ENCODE measurements at regions not wholly inside any gene's neighbourhood (a gene's known extent, or its start where the extent isn't known, plus 50 kb on each side); places are given as distances from the start of the nearest gene placed in this dataset.

DNA sequence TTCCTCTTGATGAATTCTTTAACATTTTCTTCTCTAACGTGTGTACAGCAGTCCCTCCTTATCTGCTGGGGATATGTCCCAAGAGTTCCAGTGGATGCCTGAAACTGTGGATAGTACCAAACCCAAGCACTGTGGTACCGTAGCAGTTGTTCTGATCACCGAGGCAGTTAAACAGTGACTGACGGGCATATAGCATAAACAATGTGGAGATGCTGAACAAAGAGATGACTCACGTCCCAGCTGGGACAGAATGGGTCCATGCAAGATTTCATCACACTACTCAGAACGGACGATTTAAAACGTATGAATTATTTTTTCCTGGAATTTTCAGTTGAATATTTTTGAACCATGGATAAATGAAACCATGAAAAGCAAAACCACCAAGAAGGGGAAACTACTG, 54.5 kb upstream of the SPAG16 start:
- H3K36me3 Mint-ChIP-seq, result no peaks in the 10 kb centered on the region
- H3K27me3 Mint-ChIP-seq, result no peaks in the 10 kb centered on the region
- H3K4me3 Mint-ChIP-seq, result no peak overlapping the region
- H3K27ac Mint-ChIP-seq, result no peak overlapping the region
- TF ChIP-seq CTCF (conservative IDR thresholded peaks at IDR 0.05), result no peak
- H3K4me1 Mint-ChIP-seq (ENCODE audit: unreplicated experiment), result peaks cover 21% of the 10 kb centered on the region
- H3K9me3 Mint-ChIP-seq, result no peaks in the 10 kb centered on the region
- no peak for DNase-seq (ENCODE audit: extremely low spot score, unreplicated experiment)

- H3K4me3 Mint-ChIP-seq, result no peak overlapping the region
- TF ChIP-seq CTCF (conservative IDR thresholded peaks at IDR 0.05), result no peak
- no peak for DNase-seq (ENCODE audit: extremely low spot score, unreplicated experiment)
- no peak overlapping the region for H3K27ac Mint-ChIP-seq
- peaks cover 21% of the 10 kb centered on the region for H3K4me1 Mint-ChIP-seq (ENCODE audit: unreplicated experiment)
- H3K36me3 Mint-ChIP-seq, result no peaks in the 10 kb centered on the region
- H3K9me3 Mint-ChIP-seq, result no peaks in the 10 kb centered on the region
- no peaks in the 10 kb centered on the region for H3K27me3 Mint-ChIP-seq
These were observed 52.3 kb upstream of the SPAG16 start for GRCh38 chr2:213231966-213232365.

DNA sequence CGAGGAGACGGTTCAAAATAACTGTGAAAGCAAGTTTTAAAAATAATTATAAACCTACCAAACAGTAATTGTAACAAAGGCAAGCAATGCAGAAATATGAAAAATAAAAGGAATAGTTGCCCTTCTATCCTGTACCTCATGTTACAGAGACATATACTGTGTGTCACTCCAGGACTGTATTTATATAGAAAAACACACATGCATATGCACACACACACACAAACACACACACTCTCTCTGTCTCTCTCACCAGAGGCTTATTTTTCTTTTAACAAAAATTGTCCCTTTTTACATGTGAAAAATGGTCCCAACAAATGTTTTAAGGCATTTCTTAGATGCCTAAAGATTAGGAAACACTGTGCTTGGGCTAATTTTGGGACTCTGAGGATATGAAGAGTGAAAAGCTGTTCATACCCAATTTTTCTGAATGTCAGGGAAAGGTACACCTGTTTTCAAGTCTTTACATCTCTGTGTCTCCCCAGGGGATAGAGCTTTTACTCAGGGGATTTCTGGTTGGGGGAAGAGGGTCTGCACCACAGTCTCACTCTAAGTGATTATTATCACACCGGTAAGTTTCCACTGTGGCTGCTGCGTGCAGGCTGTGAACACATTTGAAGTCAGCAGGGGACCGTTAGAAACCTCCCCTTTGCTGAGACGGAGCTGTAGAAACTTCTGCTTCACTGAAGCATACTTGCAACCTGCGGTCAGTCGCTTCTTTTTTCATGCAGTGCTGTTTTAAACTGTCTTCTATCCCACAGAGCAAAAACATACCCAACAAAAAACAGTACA, 51.4 kb upstream of the SPAG16 start:
- peaks cover 28% of the 10 kb centered on the region for H3K4me1 Mint-ChIP-seq (ENCODE audit: unreplicated experiment)
- TF ChIP-seq CTCF (conservative IDR thresholded peaks at IDR 0.05), result no peak
- no peaks in the 10 kb centered on the region for H3K27me3 Mint-ChIP-seq
- peak overlapping the region; percentile 14 for H3K27ac Mint-ChIP-seq
- H3K4me3 Mint-ChIP-seq, result peak overlapping the region; percentile 31
- H3K36me3 Mint-ChIP-seq, result no peaks in the 10 kb centered on the region
- no peak for DNase-seq (ENCODE audit: extremely low spot score, unreplicated experiment)
- H3K9me3 Mint-ChIP-seq, result no peaks in the 10 kb centered on the region

GRCh38 chr2:213233438-213234330, 50.6 kb upstream of the SPAG16 start:
- Mint-ChIP-seq H3K36me3 (no peaks in the 10 kb centered on the region), H3K27me3 (no peaks in the 10 kb centered on the region), H3K4me1 (ENCODE audit: unreplicated experiment) (peaks cover 30% of the 10 kb centered on the region), H3K4me3 (peak overlapping the region; percentile 31), H3K9me3 (peaks cover 2% of the 10 kb centered on the region), H3K27ac (peak overlapping the region; percentile 14)
- no peak for TF ChIP-seq CTCF (conservative IDR thresholded peaks at IDR 0.05)
- DNase-seq (ENCODE audit: extremely low spot score, unreplicated experiment), result no peak
